H9 (cell line): ENCODE measurements at regions not wholly inside any gene's neighbourhood (a gene's known extent, or its start where the extent isn't known, plus 50 kb on each side); places are given as distances from the start of the nearest gene placed in this dataset.

ENCODE experiments used
- DNase-seq: peaks from one replicate; pipeline ENCODE4 v3.0.0-alpha.2; 2017
- H2AFZ ChIP-seq: one replicate; pipeline ENCODE4 v1.6.1; 2013; ENCODE audit warnings: mild to moderate bottlenecking, low read length, control low read depth, moderate library complexity
- H2AK5ac ChIP-seq: 2 replicates; pipeline ENCODE4 v1.6.1; 2013; ENCODE audit warnings: low read length, control low read depth, mixed read lengths; ENCODE audit not compliant: insufficient read length
- H2BK120ac ChIP-seq: one replicate; pipeline ENCODE4 v1.6.1; 2013; ENCODE audit warnings: low read depth, mild to moderate bottlenecking, low read length, control low read depth, inconsistent platforms; ENCODE audit not compliant: poor library complexity, severe bottlenecking
- H2BK12ac ChIP-seq: 2 replicates; pipeline ENCODE4 v1.6.1; 2013; ENCODE audit warnings: low read length, control low read depth, mixed read lengths, low read depth; ENCODE audit not compliant: insufficient read length
- H2BK15ac ChIP-seq: 2 replicates; pipeline ENCODE4 v1.6.1; 2013; ENCODE audit warnings: low read depth, low read length, control low read depth
- H2BK20ac ChIP-seq: one replicate; pipeline ENCODE4 v1.6.1; 2013; ENCODE audit warnings: low read depth, mild to moderate bottlenecking, low read length, control low read depth, inconsistent platforms; ENCODE audit not compliant: poor library complexity, severe bottlenecking
- H2BK5ac ChIP-seq: 2 replicates; pipeline ENCODE4 v1.6.1; 2013; ENCODE audit warnings: low read length, control low read depth, mixed read lengths; ENCODE audit not compliant: insufficient read length
- H3K14ac ChIP-seq: 2 replicates; pipeline ENCODE4 v1.6.1; 2013; ENCODE audit warnings: low read length, control low read depth; ENCODE audit not compliant: insufficient read depth
- H3K18ac ChIP-seq: 2 replicates; pipeline ENCODE4 v1.6.1; 2013; ENCODE audit warnings: low read depth, mild to moderate bottlenecking, mixed read lengths, low read length, control low read depth; ENCODE audit not compliant: insufficient read length
- H3K23ac ChIP-seq: 2 replicates; pipeline ENCODE4 v1.6.1; 2013; ENCODE audit warnings: low read length, control low read depth, mixed read lengths, low read depth; ENCODE audit not compliant: insufficient read length
- H3K23me2 ChIP-seq: 2 replicates; pipeline ENCODE4 v1.6.1; 2013; ENCODE audit warnings: low read depth, mild to moderate bottlenecking, mixed read lengths, low read length, control low read depth; ENCODE audit not compliant: insufficient read length, poor library complexity, severe bottlenecking
- H3K27ac ChIP-seq: 2 replicates; pipeline ENCODE4 v1.5.1; 2013; ENCODE audit warnings: low read length, control low read depth, mixed read lengths, low read depth; ENCODE audit not compliant: insufficient read length
- H3K27me3 ChIP-seq: 2 replicates; pipeline ENCODE4 v1.6.1; 2013; ENCODE audit warnings: low read length, control low read depth, inconsistent platforms; ENCODE audit not compliant: insufficient read depth
- H3K4ac ChIP-seq: 2 replicates; pipeline ENCODE4 v1.6.1; 2013; ENCODE audit warnings: low read depth, mild to moderate bottlenecking, control low read depth, inconsistent platforms, low read length, moderate library complexity
- H3K4me1 ChIP-seq: 2 replicates; pipeline ENCODE4 v1.6.1; 2013; ENCODE audit warnings: low read length, control low read depth, inconsistent platforms; ENCODE audit not compliant: insufficient read depth
- H3K4me2 ChIP-seq: 2 replicates; pipeline ENCODE4 v1.6.1; 2013; ENCODE audit warnings: low read length, control low read depth, mixed read lengths; ENCODE audit not compliant: insufficient read length, insufficient read depth
- H3K56ac ChIP-seq: 2 replicates; pipeline ENCODE4 v1.6.1; 2013; ENCODE audit warnings: low read depth, mild to moderate bottlenecking, mixed read lengths, low read length, control low read depth; ENCODE audit not compliant: insufficient read length
- H3K79me1 ChIP-seq: 2 replicates; pipeline ENCODE4 v1.6.1; 2013; ENCODE audit warnings: low read depth, mild to moderate bottlenecking, moderate library complexity, low read length, control low read depth, inconsistent platforms; ENCODE audit not compliant: insufficient read depth, poor library complexity, severe bottlenecking
- H3K79me2 ChIP-seq: 2 replicates; pipeline ENCODE4 v1.6.1; 2013; ENCODE audit warnings: low read length, control low read depth, inconsistent platforms; ENCODE audit not compliant: insufficient read depth
- H3K9ac ChIP-seq: 2 replicates; pipeline ENCODE4 v1.6.1; 2013; ENCODE audit warnings: low read length, control low read depth, mixed read lengths; ENCODE audit not compliant: insufficient read length; ENCODE audit errors: extremely low read depth
- H3K9me3 ChIP-seq: one replicate; pipeline ENCODE4 v1.6.1; 2013; ENCODE audit warnings: low read depth, low read length, inconsistent platforms; ENCODE audit not compliant: control insufficient read depth
- H3T11ph ChIP-seq: one replicate; pipeline ENCODE4 v1.6.1; 2013; ENCODE audit warnings: mild to moderate bottlenecking, low read length, control low read depth, inconsistent platforms
- H4K20me1 ChIP-seq: one replicate; pipeline ENCODE4 v1.6.1; 2013; ENCODE audit not compliant: control insufficient read depth, insufficient read length, insufficient read depth
- H4K5ac ChIP-seq: 2 replicates; pipeline ENCODE4 v1.6.1; 2013; ENCODE audit warnings: low read depth, mild to moderate bottlenecking, mixed read lengths, low read length, control low read depth; ENCODE audit not compliant: insufficient read length
- H4K8ac ChIP-seq: replicated peaks from 2 replicates; pipeline ENCODE4 v1.6.1; 2013; ENCODE audit warnings: low read length, control low read depth, mixed read lengths, low read depth; ENCODE audit not compliant: insufficient read length
- H4K91ac ChIP-seq: 2 replicates; pipeline ENCODE4 v1.6.1; 2013; ENCODE audit warnings: low read depth, mild to moderate bottlenecking, moderate library complexity, mixed read lengths, low read length, control low read depth; ENCODE audit not compliant: insufficient read length
- H3K27ac Mint-ChIP-seq, 3 experiments: 2 replicates in 2 of 3; 3 replicates in 1 of 3; pipeline ENCODE4 v1.8.0; 2020 to 2021; ENCODE audit warnings: mixed read lengths in 3 of 3, mild to moderate bottlenecking in 1 of 3, moderate library complexity in 1 of 3
- H3K27me3 Mint-ChIP-seq: 2 replicates; pipeline ENCODE4 v1.8.0; 2021; ENCODE audit warnings: low read depth, mild to moderate bottlenecking, moderate library complexity, mixed read lengths
- H3K36me3 Mint-ChIP-seq, 3 experiments: 2 replicates in 2 of 3; 3 replicates in 1 of 3; pipeline ENCODE4 v1.8.0; 2020 to 2021; ENCODE audit warnings: low read depth in 3 of 3, mixed read lengths in 3 of 3; ENCODE audit not compliant: insufficient read depth in 1 of 3
- H3K4me1 Mint-ChIP-seq, 2 experiments: 2 replicates each; pipeline ENCODE4 v1.8.0; 2020; ENCODE audit warnings: mixed read lengths in 2 of 2
- H3K4me3 Mint-ChIP-seq, 2 experiments: 2 replicates in 1 of 2; 3 replicates in 1 of 2; pipeline ENCODE4 v1.8.0; 2020 to 2021; ENCODE audit warnings: mild to moderate bottlenecking in 2 of 2, mixed read lengths in 2 of 2, moderate library complexity in 1 of 2
- H3K9me3 Mint-ChIP-seq, 2 experiments: 2 replicates in 1 of 2; 3 replicates in 1 of 2; pipeline ENCODE4 v1.8.0; 2020; ENCODE audit warnings: mild to moderate bottlenecking in 2 of 2, mixed read lengths in 2 of 2, moderate library complexity in 1 of 2
- WGBS: extraction: QIAGEN DNeasy Blood & Tissue Kit; methylation state at CpG from one replicate; pipeline ENCODE4 v1.1.7; 2013; ENCODE audit warnings: missing lambda C conversion rate, low lambda C conversion rate, mixed read lengths; ENCODE audit not compliant: insufficient read length; ENCODE audit errors: extremely low coverage; 5-methylcytosine and 5-hydroxymethylcytosine counted together
- TF ChIP-seq, protein P1 (sequence below): fragments of 200-600 bp; sonication (generic); conservative IDR thresholded peaks from 3 replicates; pipeline ENCODE4 v1.8.0; 2021; ENCODE audit warnings: antibody characterized with exemption, mild to moderate bottlenecking

DNA sequence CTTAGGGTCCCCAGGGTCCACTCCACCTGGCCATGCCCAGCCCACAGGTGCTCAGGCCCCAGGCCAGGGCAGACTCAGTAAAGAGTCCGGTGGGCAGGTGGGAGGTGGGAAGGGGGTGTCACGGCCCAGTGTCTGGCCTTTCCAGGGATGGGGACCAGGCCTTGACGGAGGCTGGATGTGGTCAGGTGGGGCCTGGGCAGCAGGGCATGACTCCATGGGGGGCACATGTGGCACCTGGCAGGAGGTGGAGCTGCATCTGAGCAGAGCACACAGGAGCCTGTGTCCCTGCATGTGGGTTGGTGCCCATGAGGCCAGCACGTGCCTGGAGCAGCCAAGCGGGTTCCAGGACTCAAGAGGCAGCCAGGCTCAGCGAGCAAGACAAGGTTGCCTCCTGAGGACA, 132.9 kb downstream of the FAM53A start:
- Histone ChIP-seq H3K9ac (no peak overlapping the region), H2BK20ac (no peak overlapping the region), H2BK5ac (no peak overlapping the region), H3K56ac (no peak overlapping the region), H3K23ac (no peak overlapping the region), H3T11ph (no peak overlapping the region), H4K8ac (no peak overlapping the region), H3K4ac (no peak overlapping the region), H2AK5ac (no peak overlapping the region), H3K27ac (no peak overlapping the region), H3K23me2 (no peaks in the 10 kb centered on the region), H3K27me3 (no peaks in the 10 kb centered on the region), H3K4me2 (no peak overlapping the region), H2AFZ (no peak overlapping the region), H3K14ac (no peak overlapping the region), H3K79me1 (no peaks in the 10 kb centered on the region), H4K20me1 (no peaks in the 10 kb centered on the region), H3K9me3 (no peaks in the 10 kb centered on the region), H2BK12ac (no peak overlapping the region), H2BK15ac (no peak overlapping the region), H3K79me2 (no peaks in the 10 kb centered on the region), H3K4me1 (no peaks in the 10 kb centered on the region), H4K91ac (no peak overlapping the region), H2BK120ac (no peak overlapping the region), H4K5ac (no peak overlapping the region), H3K18ac (no peak overlapping the region)
- Mint-ChIP-seq H3K27me3 (peaks cover 19% of the 10 kb centered on the region), H3K4me1 (peaks cover 2 to 6% of the 10 kb centered on the region in 2 experiments; a peak in 3 of 4 replicates), H3K36me3 (no peaks in the 10 kb centered on the region), H3K9me3 (no peaks in the 10 kb centered on the region), H3K27ac (peak overlapping the region in 1 of 3 experiments; percentile 31; a peak in 1 of 7 replicates), H3K4me3 (no peak overlapping the region)
- WGBS = no CpG with 5 or more reads among the region's 6 CpGs
- DNase-seq = no peak
- TF ChIP-seq, protein P1, sequence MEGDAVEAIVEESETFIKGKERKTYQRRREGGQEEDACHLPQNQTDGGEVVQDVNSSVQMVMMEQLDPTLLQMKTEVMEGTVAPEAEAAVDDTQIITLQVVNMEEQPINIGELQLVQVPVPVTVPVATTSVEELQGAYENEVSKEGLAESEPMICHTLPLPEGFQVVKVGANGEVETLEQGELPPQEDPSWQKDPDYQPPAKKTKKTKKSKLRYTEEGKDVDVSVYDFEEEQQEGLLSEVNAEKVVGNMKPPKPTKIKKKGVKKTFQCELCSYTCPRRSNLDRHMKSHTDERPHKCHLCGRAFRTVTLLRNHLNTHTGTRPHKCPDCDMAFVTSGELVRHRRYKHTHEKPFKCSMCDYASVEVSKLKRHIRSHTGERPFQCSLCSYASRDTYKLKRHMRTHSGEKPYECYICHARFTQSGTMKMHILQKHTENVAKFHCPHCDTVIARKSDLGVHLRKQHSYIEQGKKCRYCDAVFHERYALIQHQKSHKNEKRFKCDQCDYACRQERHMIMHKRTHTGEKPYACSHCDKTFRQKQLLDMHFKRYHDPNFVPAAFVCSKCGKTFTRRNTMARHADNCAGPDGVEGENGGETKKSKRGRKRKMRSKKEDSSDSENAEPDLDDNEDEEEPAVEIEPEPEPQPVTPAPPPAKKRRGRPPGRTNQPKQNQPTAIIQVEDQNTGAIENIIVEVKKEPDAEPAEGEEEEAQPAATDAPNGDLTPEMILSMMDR = no peak
